ENCODE measurements at regions not wholly inside any gene's neighbourhood (a gene's known extent, or its start where the extent isn't known, plus 50 kb on each side); places are given as distances from the start of the nearest gene placed in this dataset.

DNA sequence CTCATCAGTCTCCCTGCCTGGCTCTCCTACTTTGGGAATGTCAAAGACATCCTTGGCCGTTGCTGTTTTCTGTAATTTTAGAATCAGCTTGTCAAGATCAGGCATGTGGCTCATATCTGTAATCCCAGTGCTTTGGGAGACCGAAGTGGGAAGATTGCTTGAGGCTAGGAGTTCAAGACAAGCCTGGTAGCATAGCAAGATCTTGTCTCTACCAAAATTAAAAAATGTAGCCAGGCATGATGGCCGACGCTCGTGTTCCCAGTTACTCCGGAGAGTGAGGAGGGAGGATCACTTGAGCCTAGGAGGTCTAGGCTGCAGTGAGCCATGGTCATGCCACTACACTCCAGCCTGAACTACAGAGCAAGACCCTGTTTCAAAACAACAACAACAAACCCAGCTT, 144.0 kb upstream of the ATP10A start:
- Mint-ChIP-seq H3K4me3 (ENCODE audit: unreplicated experiment) (no peak overlapping the region), H3K27ac (ENCODE audit: low read depth, unreplicated experiment) (no peak overlapping the region), H3K4me1 (ENCODE audit: insufficient read depth, unreplicated experiment) (no peaks in the 10 kb centered on the region), H3K36me3 (ENCODE audit: insufficient read depth, unreplicated experiment) (no peaks in the 10 kb centered on the region), H3K9me3 (ENCODE audit: unreplicated experiment) (peaks cover 35% of the 10 kb centered on the region), H3K27me3 (ENCODE audit: insufficient read depth, unreplicated experiment) (no peaks in the 10 kb centered on the region)
- ChIA-PET POLR2A (no interaction called here), CTCF (no interaction called here)
- no TSS peak for BruUV-seq (replicated peaks)
- intact Hi-C loops (cut with micrococcal nuclease): no loop called here
- TF ChIP-seq, protein P1, sequence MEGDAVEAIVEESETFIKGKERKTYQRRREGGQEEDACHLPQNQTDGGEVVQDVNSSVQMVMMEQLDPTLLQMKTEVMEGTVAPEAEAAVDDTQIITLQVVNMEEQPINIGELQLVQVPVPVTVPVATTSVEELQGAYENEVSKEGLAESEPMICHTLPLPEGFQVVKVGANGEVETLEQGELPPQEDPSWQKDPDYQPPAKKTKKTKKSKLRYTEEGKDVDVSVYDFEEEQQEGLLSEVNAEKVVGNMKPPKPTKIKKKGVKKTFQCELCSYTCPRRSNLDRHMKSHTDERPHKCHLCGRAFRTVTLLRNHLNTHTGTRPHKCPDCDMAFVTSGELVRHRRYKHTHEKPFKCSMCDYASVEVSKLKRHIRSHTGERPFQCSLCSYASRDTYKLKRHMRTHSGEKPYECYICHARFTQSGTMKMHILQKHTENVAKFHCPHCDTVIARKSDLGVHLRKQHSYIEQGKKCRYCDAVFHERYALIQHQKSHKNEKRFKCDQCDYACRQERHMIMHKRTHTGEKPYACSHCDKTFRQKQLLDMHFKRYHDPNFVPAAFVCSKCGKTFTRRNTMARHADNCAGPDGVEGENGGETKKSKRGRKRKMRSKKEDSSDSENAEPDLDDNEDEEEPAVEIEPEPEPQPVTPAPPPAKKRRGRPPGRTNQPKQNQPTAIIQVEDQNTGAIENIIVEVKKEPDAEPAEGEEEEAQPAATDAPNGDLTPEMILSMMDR (IDR thresholded peaks at IDR 0.05; ENCODE audit: unreplicated experiment): no peak
- DNase-seq (ENCODE audit: unreplicated experiment): no peak

DNA sequence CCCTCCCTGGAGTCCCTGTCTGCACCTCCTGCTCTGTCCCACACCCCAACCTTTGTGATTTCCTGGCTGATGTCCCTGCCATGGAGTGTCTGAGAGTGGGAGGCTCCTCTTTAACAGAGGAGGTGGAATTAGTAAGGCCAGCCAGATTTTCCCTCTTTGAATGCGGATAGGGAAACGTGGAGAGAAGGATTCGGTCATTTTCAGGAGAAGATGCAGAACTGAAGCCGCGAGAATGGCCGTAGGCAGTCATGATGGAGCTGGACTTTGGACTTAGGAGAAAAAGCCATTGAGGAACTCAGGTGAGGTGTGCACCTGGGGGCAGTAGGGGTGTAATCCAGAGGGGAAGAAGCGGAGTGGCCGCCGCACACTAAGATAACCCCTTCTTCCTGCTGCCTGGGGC, 138.1 kb upstream of the ATP10A start:
- Mint-ChIP-seq H3K4me3 (ENCODE audit: unreplicated experiment) (no peak overlapping the region), H3K9me3 (ENCODE audit: unreplicated experiment) (peaks cover 34% of the 10 kb centered on the region), H3K4me1 (ENCODE audit: insufficient read depth, unreplicated experiment) (no peaks in the 10 kb centered on the region), H3K36me3 (ENCODE audit: insufficient read depth, unreplicated experiment) (no peaks in the 10 kb centered on the region), H3K27me3 (ENCODE audit: insufficient read depth, unreplicated experiment) (no peaks in the 10 kb centered on the region), H3K27ac (ENCODE audit: low read depth, unreplicated experiment) (no peak overlapping the region)
- no peak for DNase-seq (ENCODE audit: unreplicated experiment)
- TF ChIP-seq, protein P1 (IDR thresholded peaks at IDR 0.05; ENCODE audit: unreplicated experiment): no peak
- POLR2A ChIA-PET: no interaction called here
- CTCF ChIA-PET: interaction anchor here (0.6 kb wide), 1 partner anchor 193 kb away, joined by 3 read pairs; no protein-coding TSS in a partner anchor
- BruUV-seq (replicated peaks): no TSS peak
- intact Hi-C loops (cut with micrococcal nuclease): no loop called here

DNA sequence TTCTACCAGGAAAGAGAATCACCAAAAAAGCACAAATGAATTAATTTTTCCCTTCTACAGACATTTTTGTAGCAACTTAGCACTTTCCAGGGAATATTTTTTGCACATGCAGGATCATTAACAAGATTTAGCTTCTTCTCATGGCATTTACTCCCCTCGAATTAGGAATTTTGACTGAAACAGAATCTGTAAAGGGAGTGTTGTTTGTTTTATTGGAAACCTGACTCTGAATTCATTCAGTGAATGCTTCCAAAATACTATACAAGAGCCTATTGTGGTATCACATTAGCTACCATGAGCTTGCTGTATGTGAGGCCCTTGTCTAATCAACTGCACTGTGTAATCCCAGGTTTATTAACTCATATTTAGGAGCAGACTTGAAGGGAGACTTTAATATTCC, 130.4 kb upstream of the ATP10A start:
- no TSS peak for BruUV-seq (replicated peaks)
- Mint-ChIP-seq H3K9me3 (ENCODE audit: unreplicated experiment) (peaks cover 17% of the 10 kb centered on the region), H3K4me3 (ENCODE audit: unreplicated experiment) (no peak overlapping the region), H3K4me1 (ENCODE audit: insufficient read depth, unreplicated experiment) (no peaks in the 10 kb centered on the region), H3K27ac (ENCODE audit: low read depth, unreplicated experiment) (no peak overlapping the region), H3K36me3 (ENCODE audit: insufficient read depth, unreplicated experiment) (no peaks in the 10 kb centered on the region), H3K27me3 (ENCODE audit: insufficient read depth, unreplicated experiment) (no peaks in the 10 kb centered on the region)
- POLR2A ChIA-PET: no interaction called here
- intact Hi-C loops (cut with micrococcal nuclease): no loop called here
- TF ChIP-seq, protein P1 (IDR thresholded peaks at IDR 0.05; ENCODE audit: unreplicated experiment): no peak
- CTCF ChIA-PET: interaction anchor here (0.7 kb wide), 1 partner anchor 121 kb away, joined by 3 read pairs; no protein-coding TSS in a partner anchor
- no peak for DNase-seq (ENCODE audit: unreplicated experiment)

DNA sequence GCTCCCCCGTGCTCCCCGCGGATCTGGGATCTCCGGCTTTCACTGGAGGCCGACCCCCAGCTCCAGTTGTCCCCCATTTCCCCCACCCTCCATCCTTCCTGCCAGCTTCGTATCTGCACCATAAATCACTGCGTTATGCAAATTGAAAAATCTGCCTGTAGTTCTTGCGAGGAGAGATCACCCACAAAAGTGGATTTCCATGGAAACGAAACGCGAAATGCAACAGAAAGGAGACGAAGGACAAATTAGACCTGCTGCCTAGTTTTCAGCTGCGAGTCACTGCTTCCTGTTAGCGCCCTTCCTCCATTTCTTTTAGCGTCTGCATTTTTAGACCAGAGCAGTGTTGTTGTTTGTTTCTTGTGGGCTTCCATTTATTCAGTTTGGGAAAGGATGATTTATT, 127.1 kb upstream of the ATP10A start:
- H3K27ac Mint-ChIP-seq (ENCODE audit: low read depth, unreplicated experiment): no peak overlapping the region
- intact Hi-C loops (cut with micrococcal nuclease): no loop called here
- no peak overlapping the region for H3K4me3 Mint-ChIP-seq (ENCODE audit: unreplicated experiment)
- TF ChIP-seq, protein P1 (IDR thresholded peaks at IDR 0.05; ENCODE audit: unreplicated experiment): no peak
- no peaks in the 10 kb centered on the region for H3K36me3 Mint-ChIP-seq (ENCODE audit: insufficient read depth, unreplicated experiment)
- ChIA-PET POLR2A (no interaction called here), CTCF (interaction anchor here (0.6 kb wide), 1 partner anchor 46 kb away, joined by 3 read pairs; no protein-coding TSS in a partner anchor)
- no peaks in the 10 kb centered on the region for H3K27me3 Mint-ChIP-seq (ENCODE audit: insufficient read depth, unreplicated experiment)
- no TSS peak for BruUV-seq (replicated peaks)
- peaks cover 26% of the 10 kb centered on the region for H3K9me3 Mint-ChIP-seq (ENCODE audit: unreplicated experiment)
- DNase-seq (ENCODE audit: unreplicated experiment): no peak
- H3K4me1 Mint-ChIP-seq (ENCODE audit: insufficient read depth, unreplicated experiment): no peaks in the 10 kb centered on the region

Data from MCF 10A (cell line).